Astrocyte of the spinal cord (primary cell): ENCODE measurements at regions not wholly inside any gene's neighbourhood (a gene's known extent, or its start where the extent isn't known, plus 50 kb on each side); places are given as distances from the start of the nearest gene placed in this dataset.

Experiments used
- DNase-seq: peaks from one replicate; pipeline ENCODE4 v3.0.0; 2011; ENCODE audit warnings: low read depth, low spot score
- H3K4me3 ChIP-seq: 2 replicates; pipeline ENCODE4 v1.5.1; 2011; ENCODE audit warnings: low read depth, mild to moderate bottlenecking, low read length, moderate library complexity
- CTCF ChIP-seq: IDR thresholded peaks from 2 replicates; pipeline ENCODE4 v1.5.1; 2012; ENCODE audit warnings: low read depth, mild to moderate bottlenecking, low read length, inconsistent platforms
- in situ Hi-C: cut with HindIII; loops from 2 replicates; pipeline ENCODE4 v1.10.0; 2017; ENCODE audit warnings: low sequenced_read_pairs

- no peak overlapping the region for H3K4me3 ChIP-seq
- no peak for DNase-seq
- in situ Hi-C loops: no loop called here
- TF ChIP-seq CTCF: no peak
Observed at GRCh38 chr10:131777162-131777561, 123.6 kb upstream of the PPP2R2D start.

GRCh38 chr10:131777921-131778320, 122.9 kb upstream of the PPP2R2D start:
- TF ChIP-seq CTCF: no peak
- no peak for DNase-seq
- H3K4me3 ChIP-seq: no peak overlapping the region
- in situ Hi-C loops: no loop called here

- no peak for DNase-seq
- no peak for TF ChIP-seq CTCF
- in situ Hi-C loops: no loop called here
- H3K4me3 ChIP-seq: no peak overlapping the region
Observed at GRCh38 chr10:131778385-131778784, 122.4 kb upstream of the PPP2R2D start.

GRCh38 chr10:131778842-131779241, 122.0 kb upstream of the PPP2R2D start:
- in situ Hi-C loops: no loop called here
- DNase-seq: no peak
- TF ChIP-seq CTCF: no peak
- no peak overlapping the region for H3K4me3 ChIP-seq

GRCh38 chr10:131779661-131780394, 121.0 kb upstream of the PPP2R2D start:
- no peak for TF ChIP-seq CTCF
- no peak overlapping the region for H3K4me3 ChIP-seq
- in situ Hi-C loops: no loop called here
- DNase-seq: no peak

GRCh38 chr10:131781076-131781475, 119.7 kb upstream of the PPP2R2D start:
- in situ Hi-C loops: no loop called here
- DNase-seq: no peak
- TF ChIP-seq CTCF: no peak
- H3K4me3 ChIP-seq: no peak overlapping the region
